ENCODE measurements at regions not wholly inside any gene's neighbourhood (a gene's known extent, or its start where the extent isn't known, plus 50 kb on each side); places are given as distances from the start of the nearest gene placed in this dataset.
A peak's percentile ranks its signal among the peaks of the same experiment; 100 is the strongest.

DNA sequence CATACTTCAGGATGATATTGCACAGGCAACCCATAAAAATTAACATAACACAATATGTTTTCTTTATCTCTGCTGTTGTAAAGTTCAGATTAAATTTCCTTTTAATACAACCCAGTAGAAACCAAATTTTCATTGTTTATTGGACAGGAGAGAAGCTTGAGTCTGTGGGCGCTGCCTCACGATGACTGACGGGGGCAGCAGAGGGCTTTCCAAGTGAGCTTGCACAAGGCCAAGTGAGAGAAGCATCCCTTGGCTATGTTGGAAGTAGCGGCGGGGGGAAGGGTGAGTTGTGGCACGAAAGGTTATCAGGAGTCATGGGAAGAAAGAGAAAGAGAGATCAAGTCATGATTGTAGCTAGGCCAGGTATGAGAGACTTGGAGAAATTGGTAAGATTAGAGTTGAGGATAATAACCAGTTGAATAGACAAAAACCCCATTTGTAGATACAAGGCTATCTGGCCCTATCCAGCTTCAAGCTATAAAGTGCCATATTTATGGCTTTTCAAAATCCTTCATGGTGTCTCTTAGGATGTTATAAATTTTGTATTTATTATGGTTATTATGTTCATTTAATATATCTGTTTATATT is 413.7 kb upstream of the FAM98A start:
- peak; percentile 81 for DNase-seq (ENCODE audit: low spot score)
- Mint-ChIP-seq H3K4me3 (ENCODE audit: unreplicated experiment) (no peak overlapping the region), H3K36me3 (ENCODE audit: low read depth, unreplicated experiment) (peaks cover 6% of the 10 kb centered on the region), H3K4me1 (ENCODE audit: unreplicated experiment) (peaks cover 10% of the 10 kb centered on the region), H3K27me3 (ENCODE audit: unreplicated experiment) (no peaks in the 10 kb centered on the region), H3K27ac (ENCODE audit: unreplicated experiment) (no peak overlapping the region), H3K9me3 (ENCODE audit: unreplicated experiment) (no peaks in the 10 kb centered on the region)
- TF ChIP-seq, protein P1, sequence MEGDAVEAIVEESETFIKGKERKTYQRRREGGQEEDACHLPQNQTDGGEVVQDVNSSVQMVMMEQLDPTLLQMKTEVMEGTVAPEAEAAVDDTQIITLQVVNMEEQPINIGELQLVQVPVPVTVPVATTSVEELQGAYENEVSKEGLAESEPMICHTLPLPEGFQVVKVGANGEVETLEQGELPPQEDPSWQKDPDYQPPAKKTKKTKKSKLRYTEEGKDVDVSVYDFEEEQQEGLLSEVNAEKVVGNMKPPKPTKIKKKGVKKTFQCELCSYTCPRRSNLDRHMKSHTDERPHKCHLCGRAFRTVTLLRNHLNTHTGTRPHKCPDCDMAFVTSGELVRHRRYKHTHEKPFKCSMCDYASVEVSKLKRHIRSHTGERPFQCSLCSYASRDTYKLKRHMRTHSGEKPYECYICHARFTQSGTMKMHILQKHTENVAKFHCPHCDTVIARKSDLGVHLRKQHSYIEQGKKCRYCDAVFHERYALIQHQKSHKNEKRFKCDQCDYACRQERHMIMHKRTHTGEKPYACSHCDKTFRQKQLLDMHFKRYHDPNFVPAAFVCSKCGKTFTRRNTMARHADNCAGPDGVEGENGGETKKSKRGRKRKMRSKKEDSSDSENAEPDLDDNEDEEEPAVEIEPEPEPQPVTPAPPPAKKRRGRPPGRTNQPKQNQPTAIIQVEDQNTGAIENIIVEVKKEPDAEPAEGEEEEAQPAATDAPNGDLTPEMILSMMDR (IDR thresholded peaks at IDR 0.05; ENCODE audit: unreplicated experiment): peak; percentile 65

DNA sequence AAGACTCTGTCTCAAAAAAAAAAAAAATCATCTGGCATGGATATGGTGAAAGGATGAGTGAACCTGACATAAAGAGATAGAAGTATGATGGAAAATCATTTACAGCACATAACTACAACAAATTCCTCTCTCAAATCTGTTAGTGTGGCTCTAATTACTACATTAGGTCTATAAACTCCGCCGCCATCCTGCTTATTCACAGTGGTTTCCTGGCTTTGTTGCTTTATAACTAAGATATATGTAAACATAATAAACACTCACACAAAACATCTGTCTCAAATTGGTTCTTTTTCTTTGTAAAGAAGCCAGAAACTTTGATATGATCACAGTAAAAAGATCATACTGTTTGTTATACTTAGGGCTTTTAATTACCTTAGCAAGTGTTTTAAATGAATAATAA is 412.6 kb upstream of the FAM98A start:
- Mint-ChIP-seq H3K4me1 (ENCODE audit: unreplicated experiment) (peaks cover 10% of the 10 kb centered on the region), H3K27ac (ENCODE audit: unreplicated experiment) (no peak overlapping the region), H3K36me3 (ENCODE audit: low read depth, unreplicated experiment) (peaks cover 6% of the 10 kb centered on the region), H3K4me3 (ENCODE audit: unreplicated experiment) (no peak overlapping the region), H3K27me3 (ENCODE audit: unreplicated experiment) (no peaks in the 10 kb centered on the region), H3K9me3 (ENCODE audit: unreplicated experiment) (no peaks in the 10 kb centered on the region)
- TF ChIP-seq, protein P1 (IDR thresholded peaks at IDR 0.05; ENCODE audit: unreplicated experiment): no peak
- no peak for DNase-seq (ENCODE audit: low spot score)

DNA sequence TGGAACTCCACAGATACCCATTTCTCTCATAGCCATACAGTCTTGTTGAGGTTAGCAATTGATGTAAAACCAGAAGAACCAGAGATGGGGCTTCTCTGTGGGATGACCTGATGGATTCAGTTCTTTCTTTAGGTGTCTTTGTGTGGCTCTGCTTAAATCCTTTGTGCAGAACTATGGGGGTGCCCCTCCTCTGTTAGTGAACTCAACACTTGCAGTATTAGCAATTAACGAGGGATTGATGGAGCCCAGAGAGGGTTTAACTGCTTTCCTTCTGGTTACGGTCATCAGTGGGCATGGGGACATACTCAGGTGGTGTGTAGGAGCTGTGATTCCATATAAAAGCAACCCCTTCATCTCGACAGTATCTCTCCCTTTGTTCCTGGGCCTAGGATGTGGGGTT is 406.8 kb upstream of the FAM98A start:
- TF ChIP-seq, protein P1 (IDR thresholded peaks at IDR 0.05; ENCODE audit: unreplicated experiment): no peak
- no peak overlapping the region for H3K27ac Mint-ChIP-seq (ENCODE audit: unreplicated experiment)
- H3K27me3 Mint-ChIP-seq (ENCODE audit: unreplicated experiment): no peaks in the 10 kb centered on the region
- no peaks in the 10 kb centered on the region for H3K9me3 Mint-ChIP-seq (ENCODE audit: unreplicated experiment)
- H3K36me3 Mint-ChIP-seq (ENCODE audit: low read depth, unreplicated experiment): no peaks in the 10 kb centered on the region
- no peak overlapping the region for H3K4me3 Mint-ChIP-seq (ENCODE audit: unreplicated experiment)
- no peak for DNase-seq (ENCODE audit: low spot score)
- no peaks in the 10 kb centered on the region for H3K4me1 Mint-ChIP-seq (ENCODE audit: unreplicated experiment)

DNA sequence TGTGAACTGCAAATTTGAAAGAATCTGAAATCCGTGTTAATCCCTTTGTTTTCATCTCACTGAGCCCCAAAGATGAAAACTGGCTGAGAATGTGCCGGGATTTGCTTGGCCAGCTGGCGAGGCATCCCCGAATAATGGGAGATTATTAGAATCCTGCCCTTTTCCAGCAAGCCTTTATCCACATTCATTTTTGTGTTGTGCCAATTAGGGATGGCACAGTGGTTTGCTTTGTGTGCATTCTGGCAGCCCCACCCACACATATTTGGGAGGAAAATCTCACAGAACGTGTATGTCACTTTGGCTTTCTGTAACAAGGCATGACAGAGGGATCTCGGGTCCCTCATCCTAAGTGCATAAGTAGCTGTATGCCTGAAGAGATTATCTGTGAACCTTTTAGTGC is 405.8 kb upstream of the FAM98A start:
- Mint-ChIP-seq H3K27ac (ENCODE audit: unreplicated experiment) (no peak overlapping the region), H3K27me3 (ENCODE audit: unreplicated experiment) (no peaks in the 10 kb centered on the region), H3K4me3 (ENCODE audit: unreplicated experiment) (no peak overlapping the region), H3K9me3 (ENCODE audit: unreplicated experiment) (no peaks in the 10 kb centered on the region), H3K4me1 (ENCODE audit: unreplicated experiment) (no peaks in the 10 kb centered on the region), H3K36me3 (ENCODE audit: low read depth, unreplicated experiment) (no peaks in the 10 kb centered on the region)
- DNase-seq (ENCODE audit: low spot score): no peak
- TF ChIP-seq, protein P1 (IDR thresholded peaks at IDR 0.05; ENCODE audit: unreplicated experiment): no peak

DNA sequence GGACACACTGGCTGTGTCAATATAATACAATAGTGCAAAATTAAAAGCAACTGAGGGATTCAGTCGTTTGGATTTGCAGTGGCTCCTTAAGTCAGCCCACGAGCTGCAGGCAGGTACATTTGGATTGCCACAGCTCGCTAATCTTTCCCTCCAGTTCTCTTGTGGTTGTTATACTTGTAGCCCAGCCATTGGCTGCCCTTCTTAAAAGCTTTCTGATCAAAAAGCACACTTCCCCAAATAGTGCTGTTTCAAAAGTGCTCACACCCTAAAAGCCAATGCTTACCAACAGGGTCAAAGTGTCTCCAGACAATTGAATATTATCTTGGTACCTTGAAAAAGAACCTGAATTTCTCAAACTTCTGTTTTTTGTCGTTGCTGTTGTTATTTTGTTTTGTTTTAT is 404.7 kb upstream of the FAM98A start:
- no peaks in the 10 kb centered on the region for H3K27me3 Mint-ChIP-seq (ENCODE audit: unreplicated experiment)
- H3K27ac Mint-ChIP-seq (ENCODE audit: unreplicated experiment): no peak overlapping the region
- no peaks in the 10 kb centered on the region for H3K36me3 Mint-ChIP-seq (ENCODE audit: low read depth, unreplicated experiment)
- no peaks in the 10 kb centered on the region for H3K4me1 Mint-ChIP-seq (ENCODE audit: unreplicated experiment)
- H3K9me3 Mint-ChIP-seq (ENCODE audit: unreplicated experiment): no peaks in the 10 kb centered on the region
- no peak overlapping the region for H3K4me3 Mint-ChIP-seq (ENCODE audit: unreplicated experiment)
- TF ChIP-seq, protein P1 (IDR thresholded peaks at IDR 0.05; ENCODE audit: unreplicated experiment): no peak
- DNase-seq (ENCODE audit: low spot score): no peak
